ENCODE measurements at regions not wholly inside any gene's neighbourhood (a gene's known extent, or its start where the extent isn't known, plus 50 kb on each side); places are given as distances from the start of the nearest gene placed in this dataset.

GRCh38 chr7:67683628-67684027 is 687.0 kb downstream of the TYW1 start:
- no peak for DNase-seq (ENCODE audit: low read depth)

- no peak for DNase-seq (ENCODE audit: low read depth)
Observed at GRCh38 chr7:67690700-67691099, 694.1 kb downstream of the TYW1 start.

GRCh38 chr7:67692425-67692824 is 695.8 kb downstream of the TYW1 start:
- peak; percentile 61 for DNase-seq (ENCODE audit: low read depth)

GRCh38 chr7:67696124-67696523 is 699.5 kb downstream of the TYW1 start:
- no peak for DNase-seq (ENCODE audit: low read depth)

GRCh38 chr7:67696878-67697277 is 700.2 kb downstream of the TYW1 start:
- no peak for DNase-seq (ENCODE audit: low read depth)

- no peak for DNase-seq (ENCODE audit: low read depth)
Observed at GRCh38 chr7:67698354-67698753, 701.7 kb downstream of the TYW1 start.

- no peak for DNase-seq (ENCODE audit: low read depth)
Observed at GRCh38 chr7:67705850-67706249, 709.2 kb downstream of the TYW1 start.

GRCh38 chr7:67711706-67712105 is 715.1 kb downstream of the TYW1 start:
- no peak for DNase-seq (ENCODE audit: low read depth)

GRCh38 chr7:67713451-67714056 is 716.9 kb downstream of the TYW1 start:
- DNase-seq (ENCODE audit: low read depth): no peak

GRCh38 chr7:67716729-67717128 is 720.1 kb downstream of the TYW1 start:
- DNase-seq (ENCODE audit: low read depth): peak; percentile 57

GRCh38 chr7:67723591-67723990 is 727.0 kb downstream of the TYW1 start:
- no peak for DNase-seq (ENCODE audit: low read depth)

GRCh38 chr7:67724435-67724834 is 727.8 kb downstream of the TYW1 start:
- DNase-seq (ENCODE audit: low read depth): no peak

- no peak for DNase-seq (ENCODE audit: low read depth)
Observed at GRCh38 chr7:67724955-67725354, 728.3 kb downstream of the TYW1 start.

- DNase-seq (ENCODE audit: low read depth): no peak
Observed at GRCh38 chr7:67725423-67725822, 728.8 kb downstream of the TYW1 start.

GRCh38 chr7:67729771-67730170 is 733.1 kb downstream of the TYW1 start:
- no peak for DNase-seq (ENCODE audit: low read depth)

GRCh38 chr7:67731704-67732103 is 735.1 kb downstream of the TYW1 start:
- DNase-seq (ENCODE audit: low read depth): no peak

- DNase-seq (ENCODE audit: low read depth): no peak
Observed at GRCh38 chr7:67732898-67733297, 736.3 kb downstream of the TYW1 start.

- no peak for DNase-seq (ENCODE audit: low read depth)
Observed at GRCh38 chr7:67738145-67738544, 741.5 kb downstream of the TYW1 start.

- DNase-seq (ENCODE audit: low read depth): peak; percentile 56
Observed at GRCh38 chr7:67738958-67739357, 742.3 kb downstream of the TYW1 start.

- DNase-seq (ENCODE audit: low read depth): peak; percentile 34
Observed at GRCh38 chr7:67743501-67743900, 746.9 kb downstream of the TYW1 start.

- DNase-seq (ENCODE audit: low read depth): no peak
Observed at GRCh38 chr7:67752227-67752626, 755.6 kb downstream of the TYW1 start.

GRCh38 chr7:67753891-67754290 is 757.3 kb downstream of the TYW1 start:
- DNase-seq (ENCODE audit: low read depth): peak; percentile 80

GRCh38 chr7:67754651-67755050 is 758.0 kb downstream of the TYW1 start:
- DNase-seq (ENCODE audit: low read depth): peak; percentile 76

- DNase-seq (ENCODE audit: low read depth): no peak
Observed at GRCh38 chr7:67758551-67758950, 761.9 kb downstream of the TYW1 start.
